ENCODE measurements at regions not wholly inside any gene's neighbourhood (a gene's known extent, or its start where the extent isn't known, plus 50 kb on each side); places are given as distances from the start of the nearest gene placed in this dataset.

DNA sequence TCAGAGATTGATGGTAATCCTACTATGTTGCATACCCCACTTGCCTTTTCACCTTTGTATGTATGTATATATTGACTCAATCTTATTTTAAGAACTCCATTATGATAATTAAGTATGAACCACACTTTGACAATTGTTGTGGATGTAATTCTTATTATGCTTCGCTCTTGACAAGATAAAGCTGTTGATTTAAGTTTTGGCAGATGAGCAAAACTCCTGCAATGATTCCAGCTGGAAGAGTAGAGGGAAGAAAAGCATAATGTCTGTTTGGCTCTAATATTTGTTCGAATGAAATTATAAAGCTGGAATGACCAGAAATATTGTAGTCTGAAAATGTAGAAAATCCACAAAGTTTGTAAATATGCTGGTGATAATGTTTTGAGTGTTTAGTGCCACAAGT, 83.8 kb upstream of the AKR1E2 start:
- no peak for TF ChIP-seq GABPA (IDR thresholded peaks at IDR 0.05; ENCODE audit: low read depth)
- TF ChIP-seq POLR2AphosphoS5 (IDR thresholded peaks at IDR 0.05; ENCODE audit: low read depth): no peak
- no peak for TF ChIP-seq SPI1 (IDR thresholded peaks at IDR 0.05; ENCODE audit: borderline replicate concordance, low read depth)
- TF ChIP-seq CTCF (IDR thresholded peaks at IDR 0.05; ENCODE audit: insufficient read depth, low read length): no peak
- TF ChIP-seq, protein P1, sequence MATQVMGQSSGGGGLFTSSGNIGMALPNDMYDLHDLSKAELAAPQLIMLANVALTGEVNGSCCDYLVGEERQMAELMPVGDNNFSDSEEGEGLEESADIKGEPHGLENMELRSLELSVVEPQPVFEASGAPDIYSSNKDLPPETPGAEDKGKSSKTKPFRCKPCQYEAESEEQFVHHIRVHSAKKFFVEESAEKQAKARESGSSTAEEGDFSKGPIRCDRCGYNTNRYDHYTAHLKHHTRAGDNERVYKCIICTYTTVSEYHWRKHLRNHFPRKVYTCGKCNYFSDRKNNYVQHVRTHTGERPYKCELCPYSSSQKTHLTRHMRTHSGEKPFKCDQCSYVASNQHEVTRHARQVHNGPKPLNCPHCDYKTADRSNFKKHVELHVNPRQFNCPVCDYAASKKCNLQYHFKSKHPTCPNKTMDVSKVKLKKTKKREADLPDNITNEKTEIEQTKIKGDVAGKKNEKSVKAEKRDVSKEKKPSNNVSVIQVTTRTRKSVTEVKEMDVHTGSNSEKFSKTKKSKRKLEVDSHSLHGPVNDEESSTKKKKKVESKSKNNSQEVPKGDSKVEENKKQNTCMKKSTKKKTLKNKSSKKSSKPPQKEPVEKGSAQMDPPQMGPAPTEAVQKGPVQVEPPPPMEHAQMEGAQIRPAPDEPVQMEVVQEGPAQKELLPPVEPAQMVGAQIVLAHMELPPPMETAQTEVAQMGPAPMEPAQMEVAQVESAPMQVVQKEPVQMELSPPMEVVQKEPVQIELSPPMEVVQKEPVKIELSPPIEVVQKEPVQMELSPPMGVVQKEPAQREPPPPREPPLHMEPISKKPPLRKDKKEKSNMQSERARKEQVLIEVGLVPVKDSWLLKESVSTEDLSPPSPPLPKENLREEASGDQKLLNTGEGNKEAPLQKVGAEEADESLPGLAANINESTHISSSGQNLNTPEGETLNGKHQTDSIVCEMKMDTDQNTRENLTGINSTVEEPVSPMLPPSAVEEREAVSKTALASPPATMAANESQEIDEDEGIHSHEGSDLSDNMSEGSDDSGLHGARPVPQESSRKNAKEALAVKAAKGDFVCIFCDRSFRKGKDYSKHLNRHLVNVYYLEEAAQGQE (IDR thresholded peaks at IDR 0.05; ENCODE audit: insufficient replicate concordance, low read depth): no peak
- H3K27ac ChIP-seq (replicated peaks): no peak overlapping the region
- H3K4me3 ChIP-seq (replicated peaks; ENCODE audit: insufficient read depth, low read length): no peak overlapping the region
- DNase-seq (ENCODE audit: low read depth in 1 of 2, low spot score in 1 of 2): no peak
- H3K27me3 ChIP-seq (ENCODE audit: insufficient read depth, poor library complexity, severe bottlenecking): no peaks in the 10 kb centered on the region

DNA sequence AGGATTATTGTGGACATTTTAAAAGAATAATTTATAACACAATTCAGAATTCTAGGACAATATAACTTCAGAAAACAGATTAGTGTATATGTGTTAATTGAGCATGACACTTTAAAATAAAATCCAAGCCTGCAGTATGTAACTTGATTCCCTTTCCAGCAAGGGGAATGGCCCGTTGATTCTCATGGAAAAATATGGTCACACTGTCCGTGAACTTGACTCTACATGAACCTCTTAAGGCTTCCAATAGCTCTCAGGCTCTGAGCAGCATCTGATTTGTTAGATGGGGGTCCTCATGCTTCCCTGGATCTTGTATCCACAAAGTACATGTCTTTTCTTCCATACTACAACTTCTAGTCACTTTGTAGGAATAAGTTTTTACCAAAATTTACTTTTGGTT, 85.5 kb upstream of the AKR1E2 start:
- TF ChIP-seq SPI1 (IDR thresholded peaks at IDR 0.05; ENCODE audit: borderline replicate concordance, low read depth): no peak
- TF ChIP-seq, protein P1 (IDR thresholded peaks at IDR 0.05; ENCODE audit: insufficient replicate concordance, low read depth): no peak
- Histone ChIP-seq H3K27ac (replicated peaks) (no peak overlapping the region), H3K27me3 (ENCODE audit: insufficient read depth, poor library complexity, severe bottlenecking) (no peaks in the 10 kb centered on the region), H3K4me3 (replicated peaks; ENCODE audit: insufficient read depth, low read length) (no peak overlapping the region)
- DNase-seq (ENCODE audit: low read depth in 1 of 2, low spot score in 1 of 2): no peak

DNA sequence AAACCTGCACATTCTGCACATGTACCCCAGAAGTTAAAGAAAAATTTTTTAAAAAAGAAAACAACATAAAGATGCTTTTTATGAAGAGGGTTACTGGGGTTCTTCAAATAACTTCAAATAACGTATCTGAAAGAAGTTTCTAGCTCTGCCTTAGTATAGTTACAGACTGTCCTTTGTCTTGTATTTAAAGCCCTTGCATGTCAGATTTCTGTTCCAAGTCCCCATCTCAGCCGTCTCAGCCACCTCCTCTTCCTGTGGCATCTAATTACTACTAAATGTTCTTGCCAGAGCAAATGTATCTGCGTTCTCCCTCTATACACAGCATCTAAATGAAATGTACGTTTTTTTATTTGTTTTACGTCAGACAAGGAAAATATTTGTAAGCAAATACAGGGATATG, 89.4 kb upstream of the AKR1E2 start:
- TF ChIP-seq, protein P1 (IDR thresholded peaks at IDR 0.05; ENCODE audit: insufficient replicate concordance, low read depth): no peak
- Histone ChIP-seq H3K27me3 (ENCODE audit: insufficient read depth, poor library complexity, severe bottlenecking) (no peaks in the 10 kb centered on the region), H3K4me3 (replicated peaks; ENCODE audit: insufficient read depth, low read length) (no peak overlapping the region), H3K27ac (replicated peaks) (no peak overlapping the region)
- no peak for DNase-seq (ENCODE audit: low read depth in 1 of 2, low spot score in 1 of 2)

DNA sequence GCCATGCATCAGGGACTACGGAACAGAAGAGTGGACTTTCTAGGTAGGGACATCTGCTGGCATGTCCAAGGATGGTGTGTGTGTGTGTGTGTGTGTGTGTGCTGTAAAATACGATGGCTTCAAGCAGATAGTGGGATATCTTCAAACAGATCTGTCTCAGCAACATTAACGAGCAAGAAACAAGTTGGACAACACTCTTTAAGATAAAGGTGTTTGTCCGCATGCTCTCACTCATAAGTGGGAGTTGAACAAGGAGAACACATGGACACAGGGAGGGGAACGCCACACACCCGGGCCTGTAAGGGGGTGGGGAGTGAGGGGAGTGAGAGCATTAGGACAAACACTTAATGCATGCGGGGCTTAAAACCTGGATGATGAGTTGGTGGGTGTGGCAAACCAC, 89.8 kb upstream of the AKR1E2 start:
- TF ChIP-seq GABPA (IDR thresholded peaks at IDR 0.05; ENCODE audit: low read depth) (no peak), CTCF (IDR thresholded peaks at IDR 0.05; ENCODE audit: insufficient read depth, low read length) (no peak), SPI1 (IDR thresholded peaks at IDR 0.05; ENCODE audit: borderline replicate concordance, low read depth) (no peak), POLR2AphosphoS5 (IDR thresholded peaks at IDR 0.05; ENCODE audit: low read depth) (no peak)
- TF ChIP-seq, protein P1 (IDR thresholded peaks at IDR 0.05; ENCODE audit: insufficient replicate concordance, low read depth): no peak
- Histone ChIP-seq H3K27me3 (ENCODE audit: insufficient read depth, poor library complexity, severe bottlenecking) (no peaks in the 10 kb centered on the region), H3K4me3 (replicated peaks; ENCODE audit: insufficient read depth, low read length) (no peak overlapping the region), H3K27ac (replicated peaks) (no peak overlapping the region)
- no peak for DNase-seq (ENCODE audit: low read depth in 1 of 2, low spot score in 1 of 2)
